GM12865 (cell line): ENCODE measurements at regions not wholly inside any gene's neighbourhood (a gene's known extent, or its start where the extent isn't known, plus 50 kb on each side); places are given as distances from the start of the nearest gene placed in this dataset.

Source experiments
- DNase-seq: peaks from one replicate; pipeline ENCODE4 v3.0.0; 2010; ENCODE audit warnings: low read depth
- H3K4me3 ChIP-seq: 2 replicates; pipeline ENCODE4 v1.5.1; 2011; ENCODE audit warnings: mild to moderate bottlenecking, low read depth, low read length, control low read depth
- TF ChIP-seq, protein P1 (sequence below): IDR thresholded peaks from 2 replicates; pipeline ENCODE4 v1.5.1; 2011; ENCODE audit warnings: low read length, control low read depth, low read depth, inconsistent platforms; ENCODE audit not compliant: insufficient read depth; ENCODE audit errors: missing control alignments

DNA sequence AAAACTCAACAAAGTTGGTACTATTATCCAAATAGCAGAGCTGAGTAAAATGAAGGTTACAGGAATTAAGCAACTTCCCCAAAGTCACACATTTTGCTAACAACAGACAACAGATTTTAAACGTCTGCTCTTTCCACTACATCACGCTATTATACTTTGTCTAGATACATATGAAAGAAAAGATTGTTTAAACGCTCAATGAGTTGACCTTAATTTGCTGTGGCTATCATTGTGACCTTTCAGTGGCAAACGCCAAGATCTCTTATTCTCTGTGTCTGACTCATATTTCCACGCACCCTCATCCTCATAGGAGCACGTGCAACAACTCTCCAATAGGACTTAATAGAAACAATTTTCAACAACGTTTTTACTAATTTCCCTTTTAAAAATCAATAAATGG, 540.1 kb downstream of the MAFB start:
- TF ChIP-seq, protein P1, sequence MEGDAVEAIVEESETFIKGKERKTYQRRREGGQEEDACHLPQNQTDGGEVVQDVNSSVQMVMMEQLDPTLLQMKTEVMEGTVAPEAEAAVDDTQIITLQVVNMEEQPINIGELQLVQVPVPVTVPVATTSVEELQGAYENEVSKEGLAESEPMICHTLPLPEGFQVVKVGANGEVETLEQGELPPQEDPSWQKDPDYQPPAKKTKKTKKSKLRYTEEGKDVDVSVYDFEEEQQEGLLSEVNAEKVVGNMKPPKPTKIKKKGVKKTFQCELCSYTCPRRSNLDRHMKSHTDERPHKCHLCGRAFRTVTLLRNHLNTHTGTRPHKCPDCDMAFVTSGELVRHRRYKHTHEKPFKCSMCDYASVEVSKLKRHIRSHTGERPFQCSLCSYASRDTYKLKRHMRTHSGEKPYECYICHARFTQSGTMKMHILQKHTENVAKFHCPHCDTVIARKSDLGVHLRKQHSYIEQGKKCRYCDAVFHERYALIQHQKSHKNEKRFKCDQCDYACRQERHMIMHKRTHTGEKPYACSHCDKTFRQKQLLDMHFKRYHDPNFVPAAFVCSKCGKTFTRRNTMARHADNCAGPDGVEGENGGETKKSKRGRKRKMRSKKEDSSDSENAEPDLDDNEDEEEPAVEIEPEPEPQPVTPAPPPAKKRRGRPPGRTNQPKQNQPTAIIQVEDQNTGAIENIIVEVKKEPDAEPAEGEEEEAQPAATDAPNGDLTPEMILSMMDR: no peak
- DNase-seq: no peak
- H3K4me3 ChIP-seq: no peak overlapping the region

DNA sequence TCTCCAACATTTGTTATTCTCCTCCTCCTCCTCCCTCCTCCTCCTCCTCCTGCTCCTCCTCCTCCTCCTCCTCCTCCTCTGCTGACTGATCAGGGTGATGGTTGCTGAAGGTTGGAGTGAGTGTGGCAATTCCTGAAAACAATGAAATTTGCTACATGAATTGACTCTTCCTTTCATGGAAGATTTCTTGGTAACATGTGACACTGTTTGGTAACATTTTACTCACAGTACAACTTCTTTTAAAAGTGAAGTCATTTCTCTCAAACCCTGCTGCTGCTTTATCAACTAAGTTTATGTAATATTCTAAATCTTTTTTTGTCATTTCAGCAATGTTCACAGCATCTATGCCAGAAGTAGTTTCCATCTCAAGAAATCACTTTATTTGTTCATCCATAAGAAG, 543.0 kb downstream of the MAFB start:
- H3K4me3 ChIP-seq: no peak overlapping the region
- DNase-seq: no peak
- TF ChIP-seq, protein P1: no peak

DNA sequence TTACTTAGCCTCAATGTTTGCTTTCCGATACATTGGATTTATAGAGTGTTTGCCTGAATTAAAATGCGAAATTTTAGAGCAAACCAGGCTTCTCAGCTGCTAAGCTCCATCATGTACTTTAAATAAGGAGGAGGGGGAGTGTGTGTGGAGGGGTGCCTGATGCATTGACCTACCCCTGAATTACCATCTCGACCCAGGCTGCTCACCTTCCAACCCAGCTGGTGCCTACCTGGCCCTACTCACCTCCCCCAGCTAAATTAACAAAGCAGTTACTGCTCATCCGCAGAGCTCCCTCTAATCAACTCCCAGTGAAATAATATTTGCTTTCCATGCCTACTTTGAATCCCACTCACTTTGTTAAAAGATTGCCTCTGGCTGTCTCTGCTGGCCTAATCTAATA, 544.5 kb downstream of the MAFB start:
- H3K4me3 ChIP-seq: no peak overlapping the region
- TF ChIP-seq, protein P1: no peak
- no peak for DNase-seq

DNA sequence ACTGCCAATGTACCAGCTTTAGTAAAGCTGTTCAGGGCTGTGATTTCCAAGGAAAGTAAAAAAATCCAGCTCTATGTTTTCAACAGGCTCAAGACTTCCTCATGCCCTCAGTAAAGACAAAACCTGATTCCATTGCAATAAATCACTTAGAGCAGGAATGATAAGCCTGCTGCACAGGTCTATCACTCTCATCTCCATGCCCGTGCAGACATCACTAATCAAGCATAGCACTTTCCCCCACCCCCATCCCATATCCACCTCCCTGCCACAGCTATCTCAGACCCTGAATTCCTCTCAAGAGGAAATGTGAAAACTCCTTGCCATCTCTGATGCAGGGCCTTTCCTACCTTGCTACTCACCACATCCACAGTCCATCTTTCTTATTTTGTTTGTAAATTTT, 554.9 kb downstream of the MAFB start:
- H3K4me3 ChIP-seq: no peak overlapping the region
- DNase-seq: no peak
- TF ChIP-seq, protein P1: no peak

DNA sequence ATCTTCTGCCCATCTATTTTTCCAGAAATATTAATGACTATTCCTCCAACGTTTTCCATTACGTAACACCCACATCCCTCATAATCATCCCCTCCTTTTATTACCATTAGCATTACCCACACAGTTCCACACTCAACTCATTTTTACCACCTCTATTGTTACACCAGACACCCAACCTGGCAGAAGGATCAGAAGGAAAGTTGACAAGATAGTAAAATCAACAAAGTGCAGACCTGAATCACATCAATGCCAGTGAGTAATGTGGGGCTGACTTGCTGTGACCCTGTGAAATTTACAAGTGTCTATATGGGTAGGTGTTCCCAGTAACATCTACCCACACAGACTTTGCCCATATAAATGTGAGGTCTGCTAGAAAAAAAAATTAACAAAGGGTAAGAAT, 568.2 kb downstream of the MAFB start:
- TF ChIP-seq, protein P1: no peak
- no peak for DNase-seq
- H3K4me3 ChIP-seq: no peak overlapping the region

DNA sequence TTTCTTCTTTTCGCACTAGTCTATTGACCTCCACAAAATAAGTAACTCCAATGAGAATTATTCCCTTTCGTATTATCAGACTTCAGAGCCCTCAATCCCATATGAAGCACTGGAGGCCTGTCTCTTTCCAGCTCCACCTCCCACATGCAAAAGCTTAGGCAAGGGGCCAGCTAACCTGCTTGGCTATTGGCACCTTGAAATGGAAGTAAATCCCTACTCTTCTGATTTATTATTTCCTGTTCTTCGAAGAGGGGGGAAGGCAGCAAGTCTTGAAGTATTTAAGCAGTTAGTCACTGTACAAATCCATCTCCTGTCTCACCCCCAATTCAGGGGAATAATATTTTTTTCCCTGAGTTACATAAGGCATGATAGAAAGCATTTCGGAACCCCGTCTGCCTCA, 577.8 kb downstream of the MAFB start:
- no peak for DNase-seq
- H3K4me3 ChIP-seq: no peak overlapping the region
- TF ChIP-seq, protein P1: no peak

DNA sequence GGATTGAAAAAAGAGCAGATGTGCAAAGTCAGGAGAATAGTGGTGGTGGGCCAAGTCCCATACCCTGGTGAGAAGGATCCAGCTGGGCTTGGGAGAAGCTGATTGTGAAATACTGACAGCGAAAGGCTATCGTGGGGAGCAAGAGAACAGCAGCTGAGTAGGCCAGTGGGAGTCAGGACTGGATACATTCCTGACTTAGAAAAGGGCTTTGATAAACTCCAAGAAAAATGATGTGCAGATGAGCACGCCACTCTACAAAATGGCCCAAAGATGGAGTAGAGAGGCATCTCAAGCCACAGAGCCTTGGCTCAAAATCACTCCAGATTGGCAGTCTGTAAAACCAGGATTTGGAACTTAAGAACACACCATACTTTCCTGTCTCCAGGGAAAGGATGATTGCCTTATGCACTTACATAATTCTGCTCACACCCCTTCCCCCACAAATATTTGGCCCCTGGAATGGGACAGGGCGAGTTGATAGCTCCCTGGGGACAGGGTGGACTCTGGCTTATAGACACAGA, 578.7 kb downstream of the MAFB start:
- no peak overlapping the region for H3K4me3 ChIP-seq
- no peak for DNase-seq
- TF ChIP-seq, protein P1: no peak
